Pancreas (tissue), 10 donors: ENCODE measurements at regions not wholly inside any gene's neighbourhood (a gene's known extent, or its start where the extent isn't known, plus 50 kb on each side); places are given as distances from the start of the nearest gene placed in this dataset.
"Not testable (repeated sequence)": the region's sequence is repeated elsewhere in the genome, so short reads cannot be mapped to it uniquely, and the experiment has no call there.

ENCODE experiments used
- ATAC-seq, 4 donors: fragments of 200-7000 bp; cut with Tn5 transposase; one replicate each; pipeline versions ENCODE4 v1.8.0 to v1.9.1; 2020; ENCODE audit warnings: mild to moderate bottlenecking in 4 of 4, moderate library complexity in 4 of 4
- DNase-seq, 6 donors: peaks; one replicate each; pipeline ENCODE4 v3.0.0-alpha.2; 2020
- FAIRE-seq: peaks from 2 replicates; lab custom pipeline; 2012; peaks lifted over from hg19 to GRCh38; lab: Jason Lieb, UNC
- H3K27ac ChIP-seq, 4 donors: fragments of 200-600 bp; sonication (generic); 1 replicate in 3 of 4; 2 replicates in 1 of 4; pipeline versions ENCODE4 v1.5.0 to v1.8.0; 2020
- H3K27me3 ChIP-seq, 4 donors: fragments of 200-600 bp; one replicate each; pipeline ENCODE4 v1.8.0; 2021
- H3K36me3 ChIP-seq, 3 donors: fragments of 200-600 bp; sonication (generic) in 1 of 3; one replicate each; pipeline versions ENCODE4 v1.5.0 to v1.8.0; 2020 to 2021
- H3K4me1 ChIP-seq, 3 donors: fragments of 200-600 bp; one replicate each; pipeline ENCODE4 v1.8.0; 2021
- H3K4me3 ChIP-seq, 4 donors: fragments of 200-600 bp; sonication (generic) in 2 of 4; one replicate each; pipeline versions ENCODE4 v1.5.0 to v1.8.0; 2020 to 2021
- H3K9me3 ChIP-seq, 4 donors: fragments of 200-600 bp; one replicate each; pipeline ENCODE4 v1.8.0; 2021
- WGBS, 2 donors: extraction: QIAGEN DNeasy Blood & Tissue Kit; methylation state at CpG; one replicate each; pipeline ENCODE4 v1.1.7; 2013; 5-methylcytosine and 5-hydroxymethylcytosine counted together
- intact Hi-C, 3 donors: fragments of 100-400 bp; cut with DNase I; formaldehyde crosslinking; loops; one replicate each; pipeline versions ENCODE4 v1.11.1 to v1.14.2; 2022
- donor health status: healthy with polysubstance abuse.
- donor health status: DM: no; HTN: no; CAD: no; lungs with moderate emphysema.
- donor health status: DM: no; HTN: no; CAD: no.
- donor health status: control.
- donor health status: control.
- donor health status: Bipolar disorder and iron deficiency.
- donor health status: DM: yes; HTN: yes; CAD: no.
- donor health status: DM: no; HTN: no; CAD: no.
- donor health status: DM: no; HTN: no; CAD: no.
- donor health status: DM: yes; HTN: yes; CAD: no.

GRCh38 chr15:22358932-22359331, 99.8 kb upstream of the GOLGA6L22 start:
- H3K36me3 ChIP-seq, FAIRE-seq, H3K27me3 ChIP-seq, H3K4me1 ChIP-seq, intact Hi-C loops, DNase-seq, H3K27ac ChIP-seq, H3K9me3 ChIP-seq, H3K4me3 ChIP-seq: not testable (repeated sequence)
- peak in 2 of 4 donors; percentile 56 to 61 for ATAC-seq

DNA sequence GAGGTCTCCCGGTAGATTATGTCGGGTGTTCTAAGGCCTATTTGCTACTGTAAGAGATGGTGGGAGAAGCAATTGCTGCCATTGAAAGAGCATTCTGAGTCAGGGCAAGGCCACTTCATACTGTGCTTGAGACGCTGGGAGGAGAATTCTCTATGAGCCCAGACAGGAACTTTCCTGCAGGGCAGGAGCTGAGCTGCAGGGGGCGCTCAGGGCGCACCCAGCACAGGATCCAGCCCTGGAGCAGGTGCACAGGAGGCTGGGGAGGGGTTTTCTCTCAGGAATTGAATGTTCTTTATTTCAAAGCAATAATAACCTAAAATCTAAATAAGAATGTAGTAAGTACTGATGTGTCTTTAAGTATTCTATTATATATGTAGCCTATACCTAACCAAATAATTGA, 99.1 kb upstream of the GOLGA6L22 start:
- intact Hi-C loops, FAIRE-seq, H3K36me3 ChIP-seq, H3K9me3 ChIP-seq, H3K4me1 ChIP-seq, H3K27me3 ChIP-seq, DNase-seq, H3K27ac ChIP-seq, H3K4me3 ChIP-seq: not testable (repeated sequence)
- peak in 2 of 4 donors; percentile 80 to 89 for ATAC-seq
- 0 to 7% methylated on average over 2 of the region's 5 CpGs for WGBS, 2 donors

DNA sequence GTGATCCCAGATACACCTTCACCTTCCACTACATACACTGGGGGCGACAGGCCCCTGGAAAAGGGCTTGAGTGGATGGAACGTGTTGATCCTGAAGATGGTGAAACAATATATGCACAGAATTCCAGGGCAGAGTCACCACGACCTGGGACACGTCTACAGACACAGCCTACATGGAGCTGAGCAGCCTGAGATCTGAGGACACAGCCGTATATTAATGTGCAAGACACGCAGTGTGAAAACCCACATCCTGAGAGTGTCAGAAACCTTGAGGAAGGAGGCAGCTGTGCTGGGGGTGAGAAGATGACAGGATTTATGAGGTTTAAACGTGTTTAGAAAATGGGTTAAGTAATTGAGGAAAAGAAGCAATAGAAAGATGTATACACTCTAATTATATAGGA, 98.0 kb upstream of the GOLGA6L22 start:
- H3K4me1 ChIP-seq, H3K4me3 ChIP-seq, H3K36me3 ChIP-seq, intact Hi-C loops, H3K27me3 ChIP-seq, H3K27ac ChIP-seq, FAIRE-seq, H3K9me3 ChIP-seq, ATAC-seq: not testable (repeated sequence)
- peak in 1 of 6 donors; percentile 19 for DNase-seq
- 43 to 47% methylated on average over 3 of the region's 7 CpGs for WGBS, 2 donors

DNA sequence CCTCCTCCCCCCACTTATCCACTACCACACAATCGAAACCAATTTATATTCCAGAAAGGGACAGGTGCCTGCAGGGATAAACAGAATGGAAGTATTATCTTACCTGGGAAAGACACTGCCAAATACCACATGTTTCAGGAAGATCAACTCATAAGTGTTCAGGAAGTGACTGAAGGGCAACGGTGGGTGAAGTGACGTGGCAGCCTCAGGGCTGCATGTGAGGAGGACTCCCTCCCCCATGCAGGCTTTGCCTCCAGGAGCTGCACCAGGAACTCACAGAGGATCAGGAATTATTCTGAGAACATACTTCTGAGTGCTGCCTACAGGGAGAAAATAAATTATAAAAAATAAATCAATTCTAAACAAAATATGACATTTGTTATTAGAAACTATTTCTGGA, 96.2 kb upstream of the GOLGA6L22 start:
- DNase-seq, ATAC-seq, H3K9me3 ChIP-seq, H3K4me3 ChIP-seq, H3K27ac ChIP-seq, H3K4me1 ChIP-seq, FAIRE-seq, H3K36me3 ChIP-seq, H3K27me3 ChIP-seq, intact Hi-C loops: not testable (repeated sequence)
- WGBS, 2 donors, result 29% methylated on average over 2 of the region's 3 CpGs; no CpG with 5 or more reads in 1 of the 2 donors

- FAIRE-seq, result not testable (repeated sequence)
These were observed 87.4 kb upstream of the GOLGA6L22 start for GRCh38 chr15:22371246-22371834.

DNA sequence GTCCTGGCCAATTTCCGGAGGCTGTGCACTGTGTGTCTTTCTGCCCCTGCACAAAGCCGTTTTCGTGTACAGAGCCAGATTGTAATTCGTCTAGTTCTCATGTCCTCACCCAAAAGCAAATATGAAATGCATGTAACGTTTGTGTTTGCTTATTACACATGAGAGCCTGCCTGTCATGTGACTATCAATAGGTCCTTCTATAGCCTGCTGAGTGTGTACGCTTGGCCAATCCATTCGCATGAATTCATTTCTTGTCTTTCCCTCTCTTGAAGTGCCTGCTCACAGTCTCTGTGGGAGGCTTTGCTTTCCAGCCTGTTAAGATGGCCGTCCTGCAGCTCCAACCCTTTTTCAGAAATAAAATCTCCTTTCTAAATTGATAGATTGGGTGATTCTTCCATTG, 84.2 kb upstream of the GOLGA6L22 start:
- H3K27ac ChIP-seq, H3K9me3 ChIP-seq, FAIRE-seq, DNase-seq, ATAC-seq, H3K27me3 ChIP-seq, intact Hi-C loops, H3K4me3 ChIP-seq, H3K36me3 ChIP-seq, H3K4me1 ChIP-seq: not testable (repeated sequence)
- 21% methylated on average over 4 of the region's 8 CpGs; no CpG with 5 or more reads in 1 of the 2 donors for WGBS, 2 donors

More at GRCh38 chr15:22371246-22371834, 87.4 kb upstream of the GOLGA6L22 start:
- DNase-seq (peak in 1 of 6 donors; percentile 13), ATAC-seq (peak in 2 of 4 donors; percentile 40 to 60)
- H3K4me1 ChIP-seq, H3K27ac ChIP-seq, H3K27me3 ChIP-seq, H3K4me3 ChIP-seq, intact Hi-C loops, H3K9me3 ChIP-seq, H3K36me3 ChIP-seq: not testable (repeated sequence)
- 38 to 47% methylated on average over 11 to 13 of the region's 35 CpGs for WGBS, 2 donors

DNA sequence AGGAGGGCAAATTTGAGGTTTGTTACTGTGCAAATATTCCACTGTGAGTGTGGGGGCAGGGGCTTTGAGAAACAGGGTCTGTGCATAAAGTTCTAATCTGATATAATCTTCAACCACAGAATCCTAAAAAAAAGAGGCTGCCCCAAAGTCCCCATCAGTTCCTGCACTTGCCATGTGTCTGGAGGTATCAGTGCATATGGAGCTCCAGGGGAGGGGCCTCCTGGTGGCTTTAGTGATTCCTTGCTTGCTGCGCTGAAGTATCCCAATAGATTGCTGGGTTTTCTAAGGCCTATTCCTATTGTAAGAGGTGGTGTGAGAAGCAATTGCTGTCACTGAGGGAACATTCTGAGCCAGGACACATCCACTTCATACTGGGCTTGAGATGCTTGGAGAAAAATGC, 82.9 kb upstream of the GOLGA6L22 start:
- H3K9me3 ChIP-seq, intact Hi-C loops, H3K36me3 ChIP-seq, H3K27ac ChIP-seq, FAIRE-seq, DNase-seq, H3K4me3 ChIP-seq, H3K27me3 ChIP-seq, ATAC-seq, H3K4me1 ChIP-seq: not testable (repeated sequence)
- 95% methylated on average over 1 of the region's 1 CpG; no CpG with 5 or more reads in 1 of the 2 donors for WGBS, 2 donors

DNA sequence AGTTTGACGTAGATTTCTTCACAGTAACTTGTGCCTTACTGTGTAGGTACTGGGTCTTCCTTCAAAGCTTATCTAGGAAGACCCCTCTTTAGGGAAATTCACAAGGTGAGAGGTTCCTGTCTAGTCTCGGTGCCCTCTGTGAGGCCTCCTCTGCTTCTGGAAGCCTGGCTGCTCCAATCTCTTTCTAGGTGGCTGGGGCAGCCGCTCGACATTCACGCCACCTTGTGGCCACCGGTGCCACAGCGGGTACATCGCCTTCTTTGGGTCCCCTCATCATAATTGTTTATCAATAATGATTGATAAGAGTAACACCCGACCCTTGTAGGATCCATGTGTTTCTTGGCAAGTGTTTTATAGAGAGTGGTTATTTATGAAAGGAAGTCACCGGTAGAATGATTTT, 80.8 kb upstream of the GOLGA6L22 start:
- DNase-seq, H3K27ac ChIP-seq, FAIRE-seq, H3K4me1 ChIP-seq, H3K9me3 ChIP-seq, intact Hi-C loops, H3K4me3 ChIP-seq, H3K36me3 ChIP-seq, H3K27me3 ChIP-seq: not testable (repeated sequence)
- no CpG with 5 or more reads among the region's 10 CpGs for WGBS, 2 donors
- ATAC-seq, result peak in 1 of 4 donors; percentile 59

DNA sequence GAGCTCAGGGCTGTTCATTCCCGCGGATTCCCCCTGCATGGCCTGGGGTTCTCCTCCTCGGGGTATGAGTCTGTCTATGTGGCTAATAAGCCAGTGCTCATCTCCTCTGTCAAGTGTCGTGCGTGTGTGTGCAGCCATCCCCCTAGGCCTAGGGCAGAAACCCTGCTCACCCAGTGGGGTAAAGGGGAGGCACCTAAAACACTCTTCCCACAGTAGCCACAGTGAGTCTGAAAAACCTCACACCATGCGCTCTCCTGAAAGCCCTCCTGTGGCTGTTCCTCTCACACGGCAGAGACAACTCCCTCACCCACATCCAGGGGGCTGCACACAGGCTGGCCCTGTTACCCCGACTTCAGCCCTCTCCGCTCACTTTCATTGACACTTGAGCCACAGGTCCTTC, 71.0 kb upstream of the GOLGA6L22 start:
- 61 to 85% methylated on average over 5 to 7 of the region's 9 CpGs for WGBS, 2 donors
- FAIRE-seq, H3K4me1 ChIP-seq, DNase-seq, H3K9me3 ChIP-seq, H3K27ac ChIP-seq, H3K36me3 ChIP-seq, H3K4me3 ChIP-seq, intact Hi-C loops, H3K27me3 ChIP-seq, ATAC-seq: not testable (repeated sequence)

- H3K9me3 ChIP-seq, H3K36me3 ChIP-seq, H3K4me3 ChIP-seq, H3K27ac ChIP-seq, H3K4me1 ChIP-seq, FAIRE-seq, intact Hi-C loops, H3K27me3 ChIP-seq, ATAC-seq: not testable (repeated sequence)
- 0 to 25% methylated on average over 1 of the region's 7 CpGs for WGBS, 2 donors
- peak in 1 of 6 donors; percentile 10 for DNase-seq
These were observed 70.3 kb upstream of the GOLGA6L22 start for GRCh38 chr15:22388365-22388764.

DNA sequence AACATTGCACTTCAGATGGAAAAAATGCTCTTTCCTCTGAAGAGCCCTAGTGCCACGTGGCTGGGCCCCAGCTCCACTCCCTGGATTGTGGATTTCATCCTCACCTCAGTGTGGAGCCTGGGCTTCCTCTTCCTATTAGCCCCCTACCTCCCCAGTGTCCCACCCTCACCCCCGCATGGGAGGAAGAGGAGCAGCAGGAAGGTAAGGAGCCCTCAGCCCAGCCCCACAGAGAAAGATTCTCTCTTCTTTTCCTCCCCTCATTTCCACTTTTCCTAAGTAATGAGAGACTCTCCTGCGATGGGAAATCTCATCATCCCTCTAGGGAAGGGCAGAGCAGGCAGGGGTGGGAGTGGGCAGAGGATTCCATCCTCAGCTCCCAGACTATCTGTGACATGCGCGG, 57.5 kb upstream of the GOLGA6L22 start:
- FAIRE-seq, H3K27ac ChIP-seq, H3K4me1 ChIP-seq, intact Hi-C loops, H3K36me3 ChIP-seq, H3K9me3 ChIP-seq, ATAC-seq, H3K27me3 ChIP-seq, H3K4me3 ChIP-seq: not testable (repeated sequence)
- DNase-seq, result peak in 1 of 6 donors; percentile 14
- WGBS, 2 donors, result 89 to 100% methylated on average over 1 of the region's 5 CpGs

DNA sequence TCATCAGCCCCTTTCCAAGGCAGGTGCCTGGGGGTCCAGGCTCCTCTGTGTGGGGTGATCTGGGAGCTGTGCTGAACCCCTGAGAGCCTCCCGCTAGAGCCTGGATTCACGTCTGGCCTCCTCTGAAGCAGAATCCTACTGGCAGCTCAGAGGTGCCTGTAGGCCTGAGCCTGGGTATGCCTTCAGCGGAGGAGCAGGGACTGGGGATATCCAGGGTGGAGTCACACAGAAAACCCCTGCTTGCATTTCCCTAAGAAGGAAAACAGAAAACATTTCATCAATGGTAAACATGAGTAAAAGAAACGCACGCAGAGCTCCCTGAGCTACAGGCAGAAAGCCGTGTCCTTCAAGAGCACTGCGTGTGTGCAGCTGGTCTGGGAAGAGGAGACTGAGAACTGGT, 57.0 kb upstream of the GOLGA6L22 start:
- H3K27me3 ChIP-seq, FAIRE-seq, H3K4me1 ChIP-seq, H3K36me3 ChIP-seq, H3K4me3 ChIP-seq, intact Hi-C loops, H3K27ac ChIP-seq, ATAC-seq, H3K9me3 ChIP-seq: not testable (repeated sequence)
- WGBS, 2 donors, result 67 to 100% methylated on average over 1 to 2 of the region's 7 CpGs
- DNase-seq, result peak in 1 of 6 donors; percentile 5

DNA sequence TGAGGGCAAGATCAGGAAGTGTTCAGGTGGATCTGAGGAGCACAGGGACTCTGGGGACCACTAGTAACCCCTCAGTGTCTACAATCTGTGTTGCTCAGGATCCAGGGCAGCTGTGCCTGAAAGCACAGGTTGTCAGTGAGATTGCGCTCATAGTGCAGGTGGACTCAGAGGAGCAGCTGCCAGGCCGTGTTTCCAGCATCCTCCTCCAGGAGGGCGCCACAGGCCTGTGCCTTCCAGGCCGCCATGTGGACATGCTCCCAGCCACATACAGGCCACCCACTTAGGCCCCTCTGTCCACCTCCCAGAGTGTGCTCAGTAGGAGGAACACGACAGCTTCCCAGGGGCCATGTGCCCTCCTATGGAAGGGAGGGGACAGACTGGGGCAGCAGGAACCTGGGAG, 52.9 kb upstream of the GOLGA6L22 start:
- H3K27me3 ChIP-seq, H3K27ac ChIP-seq, ATAC-seq, H3K9me3 ChIP-seq, H3K4me3 ChIP-seq, H3K36me3 ChIP-seq, DNase-seq, H3K4me1 ChIP-seq, FAIRE-seq, intact Hi-C loops: not testable (repeated sequence)
- WGBS, 2 donors, result 70 to 87% methylated on average over 2 to 3 of the region's 5 CpGs
